ENCODE measurements at regions not wholly inside any gene's neighbourhood (a gene's known extent, or its start where the extent isn't known, plus 50 kb on each side); places are given as distances from the start of the nearest gene placed in this dataset.

GRCh38 chr13:107678075-107678689 lies 537.2 kb downstream of the LIG4 start:
- TF ChIP-seq CSRNP3 (CRISPR knock-in tag; IDR thresholded peaks at IDR 0.05), result no peak
- no peak for TF ChIP-seq CREB5 (CRISPR knock-in tag; IDR thresholded peaks at IDR 0.05; ENCODE audit: low read depth)
- no peak for TF ChIP-seq OSR1 (CRISPR knock-in tag; IDR thresholded peaks at IDR 0.05)
- TF ChIP-seq ZNF565 (CRISPR knock-in tag; conservative IDR thresholded peaks at IDR 0.05; ENCODE audit: low read depth), result no peak
- TF ChIP-seq CSDC2 (CRISPR knock-in tag; IDR thresholded peaks at IDR 0.05), result no peak
- ATAC-seq, result no peak

GRCh38 chr13:107675847-107676550 lies 539.3 kb downstream of the LIG4 start:
- ATAC-seq, result no peak
- TF ChIP-seq ZFP3 (CRISPR knock-in tag; IDR thresholded peaks at IDR 0.05) (no peak), ISL1 (CRISPR knock-in tag; IDR thresholded peaks at IDR 0.05) (no peak)

- ATAC-seq, result no peak; the same call in 2 of the 3 replicates
- TF ChIP-seq ISL1 (CRISPR knock-in tag; IDR thresholded peaks at IDR 0.05), result no peak
- TF ChIP-seq GLIS3 (CRISPR knock-in tag; IDR thresholded peaks at IDR 0.05), result no peak
- TF ChIP-seq TCF4 (CRISPR knock-in tag; IDR thresholded peaks at IDR 0.05; ENCODE audit: borderline replicate concordance), result no peak
- TF ChIP-seq CSDC2 (CRISPR knock-in tag; IDR thresholded peaks at IDR 0.05), result no peak
- no peak for TF ChIP-seq ZNF8 (CRISPR knock-in tag; IDR thresholded peaks at IDR 0.05)
- no peak for TF ChIP-seq SNAI2 (CRISPR knock-in tag; IDR thresholded peaks at IDR 0.05)
- TF ChIP-seq RARB (CRISPR knock-in tag; IDR thresholded peaks at IDR 0.05), result no peak
- no peak for TF ChIP-seq ZNF565 (CRISPR knock-in tag; conservative IDR thresholded peaks at IDR 0.05; ENCODE audit: low read depth)
- no peak for TF ChIP-seq OSR1 (CRISPR knock-in tag; IDR thresholded peaks at IDR 0.05)
- TF ChIP-seq ZNF70 (CRISPR knock-in tag; IDR thresholded peaks at IDR 0.05), result no peak
- TF ChIP-seq PPARA (CRISPR knock-in tag; IDR thresholded peaks at IDR 0.05; ENCODE audit: borderline replicate concordance), result no peak
- no peak for TF ChIP-seq ESRRG (CRISPR knock-in tag; IDR thresholded peaks at IDR 0.05)
- no peak for TF ChIP-seq POU6F1 (CRISPR knock-in tag; IDR thresholded peaks at IDR 0.05; ENCODE audit: borderline replicate concordance, low read depth)
- no peak for TF ChIP-seq TSHZ2 (CRISPR knock-in tag; IDR thresholded peaks at IDR 0.05)
- TF ChIP-seq CSRNP3 (CRISPR knock-in tag; IDR thresholded peaks at IDR 0.05), result no peak
- TF ChIP-seq BACH2 (CRISPR knock-in tag; IDR thresholded peaks at IDR 0.05; ENCODE audit: borderline replicate concordance), result no peak
- TF ChIP-seq ZFP3 (CRISPR knock-in tag; IDR thresholded peaks at IDR 0.05), result no peak
- no peak for TF ChIP-seq PATZ1 (CRISPR knock-in tag; IDR thresholded peaks at IDR 0.05; ENCODE audit: borderline replicate concordance)
- TF ChIP-seq CREB5 (CRISPR knock-in tag; IDR thresholded peaks at IDR 0.05; ENCODE audit: low read depth), result no peak
These were observed 545.8 kb downstream of the LIG4 start for GRCh38 chr13:107669391-107669993.
